Gastroesophageal sphincter (tissue), 4 donors: ENCODE measurements at regions not wholly inside any gene's neighbourhood (a gene's known extent, or its start where the extent isn't known, plus 50 kb on each side); places are given as distances from the start of the nearest gene placed in this dataset.

ENCODE experiments used
- ATAC-seq: fragments of 150-250 bp; one replicate; pipeline ENCODE4 v1.9.1; 2016; ENCODE audit warnings: mild to moderate bottlenecking, moderate library complexity
- H3K27ac ChIP-seq, 4 donors: fragments of 200-600 bp; sonication (generic) in 3 of 4; 1 replicate in 3 of 4; 2 replicates in 1 of 4; pipeline ENCODE4 v1.5.1; 2016 to 2019
- H3K27me3 ChIP-seq: fragments of 200-600 bp; sonication (generic); one replicate; pipeline ENCODE4 v1.5.1; 2019
- H3K36me3 ChIP-seq, 2 donors: fragments of 200-600 bp; sonication (generic); one replicate each; pipeline ENCODE4 v1.5.1; 2019; ENCODE audit warnings: control low read depth in 1 of 2
- H3K4me1 ChIP-seq, 3 donors: fragments of 200-600 bp; sonication (generic); 1 replicate in 2 of 3; 2 replicates in 1 of 3; pipeline ENCODE4 v1.5.1; 2016 to 2019; ENCODE audit warnings: control low read depth in 2 of 3
- H3K4me3 ChIP-seq, 2 donors: fragments of 200-600 bp; sonication (generic); one replicate each; pipeline ENCODE4 v1.5.1; 2019; ENCODE audit warnings: mild to moderate bottlenecking in 1 of 2, moderate library complexity in 1 of 2
- H3K9me3 ChIP-seq, 3 donors: fragments of 200-600 bp; sonication (generic); one replicate each; pipeline ENCODE4 v1.5.1; 2017 to 2019; ENCODE audit warnings: control low read depth in 2 of 3
- EP300 ChIP-seq: sonication (generic); formaldehyde crosslinking; IDR thresholded peaks from one replicate; pipeline ENCODE4 v1.6.1; 2017; ENCODE audit warnings: antibody characterized with exemption, mild to moderate bottlenecking
- POLR2A ChIP-seq, 2 donors: fragments of 450-650 bp; IDR thresholded peaks; one replicate each; pipeline ENCODE4 v1.6.1; 2017; ENCODE audit warnings: antibody characterized with exemption in 2 of 2, mild to moderate bottlenecking in 2 of 2, moderate library complexity in 1 of 2
- POLR2AphosphoS5 ChIP-seq: sonication (generic); formaldehyde crosslinking; IDR thresholded peaks from one replicate; pipeline ENCODE4 v1.6.1; 2017; ENCODE audit warnings: antibody characterized with exemption
- WGBS, 2 donors: methylation state at CpG; one replicate each; pipeline ENCODE4 v1.1.5; 2018; ENCODE audit warnings: low coverage in 1 of 2; 5-methylcytosine and 5-hydroxymethylcytosine counted together
- TF ChIP-seq, protein P1 (sequence below), 4 experiments: fragments of 200-600 bp in 2 of 4; fragments of 450-650 bp in 2 of 4; sonication (generic) in 1 of 4; IDR thresholded peaks; one replicate each; pipeline ENCODE4 v1.5.1; 2017 to 2019; ENCODE audit warnings: antibody characterized with exemption in 4 of 4, mild to moderate bottlenecking in 2 of 4, moderate library complexity in 2 of 4

- no peaks in the 10 kb centered on the region for H3K9me3 ChIP-seq
- peak overlapping the region in 2 of 4 donors; percentile 4 to 24 for H3K27ac ChIP-seq
- ATAC-seq, result no peak
- H3K36me3 ChIP-seq, result no peaks in the 10 kb centered on the region
- 62 to 67% methylated on average over 6 to 7 of the region's 7 CpGs for WGBS, 2 donors
- H3K4me1 ChIP-seq, result peaks cover 0 to 18% (median 0%) of the 10 kb centered on the region in 3 donors
- H3K4me3 ChIP-seq, result no peak overlapping the region
- no peak for TF ChIP-seq POLR2A (IDR thresholded peaks at IDR 0.05)
- TF ChIP-seq, protein P1, sequence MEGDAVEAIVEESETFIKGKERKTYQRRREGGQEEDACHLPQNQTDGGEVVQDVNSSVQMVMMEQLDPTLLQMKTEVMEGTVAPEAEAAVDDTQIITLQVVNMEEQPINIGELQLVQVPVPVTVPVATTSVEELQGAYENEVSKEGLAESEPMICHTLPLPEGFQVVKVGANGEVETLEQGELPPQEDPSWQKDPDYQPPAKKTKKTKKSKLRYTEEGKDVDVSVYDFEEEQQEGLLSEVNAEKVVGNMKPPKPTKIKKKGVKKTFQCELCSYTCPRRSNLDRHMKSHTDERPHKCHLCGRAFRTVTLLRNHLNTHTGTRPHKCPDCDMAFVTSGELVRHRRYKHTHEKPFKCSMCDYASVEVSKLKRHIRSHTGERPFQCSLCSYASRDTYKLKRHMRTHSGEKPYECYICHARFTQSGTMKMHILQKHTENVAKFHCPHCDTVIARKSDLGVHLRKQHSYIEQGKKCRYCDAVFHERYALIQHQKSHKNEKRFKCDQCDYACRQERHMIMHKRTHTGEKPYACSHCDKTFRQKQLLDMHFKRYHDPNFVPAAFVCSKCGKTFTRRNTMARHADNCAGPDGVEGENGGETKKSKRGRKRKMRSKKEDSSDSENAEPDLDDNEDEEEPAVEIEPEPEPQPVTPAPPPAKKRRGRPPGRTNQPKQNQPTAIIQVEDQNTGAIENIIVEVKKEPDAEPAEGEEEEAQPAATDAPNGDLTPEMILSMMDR (IDR thresholded peaks at IDR 0.05), result no peak
- no peak for TF ChIP-seq EP300
- TF ChIP-seq POLR2AphosphoS5, result no peak
- H3K27me3 ChIP-seq, result no peaks in the 10 kb centered on the region
Observed at GRCh38 chr2:216994353-216994854, 134.5 kb upstream of the TNP1 start.

DNA sequence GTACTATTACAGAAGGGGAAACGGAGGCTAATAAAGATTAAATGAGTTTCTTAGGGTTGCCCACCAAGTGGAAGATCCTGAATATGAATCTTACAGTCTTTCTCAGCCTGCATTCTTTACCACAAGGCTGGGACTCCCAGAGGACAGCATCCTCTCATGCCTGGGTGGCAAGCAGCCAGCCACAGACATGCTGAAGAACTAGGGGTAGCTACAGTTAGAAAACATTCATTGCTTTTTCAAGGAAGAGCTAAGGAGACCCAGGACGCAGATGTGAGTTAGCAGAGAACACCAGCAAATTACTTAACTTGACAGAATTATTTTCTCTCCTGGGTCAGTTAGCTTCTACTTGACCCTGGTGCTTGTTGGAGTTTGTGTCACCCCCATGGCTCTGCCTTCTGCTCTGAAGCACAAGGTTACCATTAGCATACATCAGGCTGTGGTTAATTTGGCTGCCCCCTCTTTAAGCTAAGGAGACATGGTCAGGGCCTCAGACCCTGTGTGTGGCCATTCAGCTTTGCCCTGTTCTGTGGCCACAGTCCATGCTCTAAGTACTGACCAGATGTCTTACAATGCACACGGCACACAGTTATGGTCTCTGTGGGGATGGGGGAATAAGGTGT lies 132.3 kb upstream of the TNP1 start:
- H3K4me3 ChIP-seq, result no peak overlapping the region
- H3K36me3 ChIP-seq, result no peaks in the 10 kb centered on the region
- 71 to 81% methylated on average over 2 of the region's 3 CpGs for WGBS, 2 donors
- H3K9me3 ChIP-seq, result no peaks in the 10 kb centered on the region
- no peak overlapping the region for H3K27ac ChIP-seq
- no peak for ATAC-seq
- H3K27me3 ChIP-seq, result no peaks in the 10 kb centered on the region
- no peak for TF ChIP-seq POLR2A (IDR thresholded peaks at IDR 0.05)
- no peak for TF ChIP-seq POLR2AphosphoS5
- TF ChIP-seq, protein P1 (IDR thresholded peaks at IDR 0.05), result no peak
- H3K4me1 ChIP-seq, result peaks cover 0 to 18% (median under 1%) of the 10 kb centered on the region in 3 donors

- Histone ChIP-seq H3K4me1 (peaks cover 0 to 18% (median 3%) of the 10 kb centered on the region in 3 donors), H3K4me3 (no peak overlapping the region), H3K9me3 (no peaks in the 10 kb centered on the region), H3K36me3 (no peaks in the 10 kb centered on the region), H3K27ac (no peak overlapping the region), H3K27me3 (no peaks in the 10 kb centered on the region)
- WGBS, 2 donors, result 0 to 23% methylated on average over 1 of the region's 1 CpG
- TF ChIP-seq, protein P1 (IDR thresholded peaks at IDR 0.05), result no peak
- TF ChIP-seq POLR2A (IDR thresholded peaks at IDR 0.05) (no peak), POLR2AphosphoS5 (no peak), EP300 (no peak)
- no peak for ATAC-seq
Observed at GRCh38 chr2:216991563-216991962, 131.7 kb upstream of the TNP1 start.

DNA sequence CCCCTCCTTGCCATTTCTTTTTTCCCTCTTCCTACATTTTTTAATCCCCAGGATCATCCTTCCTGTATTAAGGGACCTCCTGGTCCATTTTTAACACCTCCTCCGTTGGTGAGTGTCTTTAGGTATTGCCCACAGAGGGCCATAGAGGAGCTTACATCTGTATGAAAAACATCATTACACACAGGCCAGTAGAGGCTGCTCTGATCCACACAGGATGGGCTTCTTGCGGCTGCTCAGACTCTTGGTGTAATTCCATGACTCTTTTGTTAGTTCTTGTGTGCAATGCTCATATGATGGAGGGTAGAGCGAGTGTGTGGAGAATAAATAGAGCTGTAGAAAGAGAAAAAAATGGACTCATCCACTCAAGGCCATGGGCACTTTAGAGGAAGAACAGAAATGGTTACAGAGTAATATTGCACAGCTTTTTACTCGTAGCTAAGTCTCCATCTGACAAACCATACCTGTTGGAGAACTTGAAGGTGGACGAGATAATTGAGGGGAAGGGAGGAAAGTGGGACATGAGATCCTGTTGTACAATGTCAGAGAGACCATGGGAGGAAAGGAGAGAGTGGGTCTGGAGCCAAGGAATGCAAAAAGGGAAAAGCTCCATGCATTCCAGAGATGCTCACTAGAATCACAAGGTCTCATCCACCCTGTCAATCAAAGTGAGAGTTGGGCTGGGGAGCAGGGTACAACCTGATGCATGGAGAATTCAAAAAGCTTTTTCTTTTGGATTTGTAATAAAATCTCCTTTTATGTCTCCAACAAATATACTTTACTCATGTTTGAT lies 129.7 kb upstream of the TNP1 start:
- whole genome bisulfite sequencing, 2 donors, result 67 to 75% methylated on average over 1 to 5 of the region's 5 CpGs
- ATAC-seq, result no peak
- Histone ChIP-seq H3K4me3 (no peak overlapping the region), H3K27me3 (no peaks in the 10 kb centered on the region), H3K4me1 (peaks cover 0 to 18% (median 3%) of the 10 kb centered on the region in 3 donors), H3K9me3 (no peaks in the 10 kb centered on the region), H3K36me3 (no peaks in the 10 kb centered on the region), H3K27ac (no peak overlapping the region)
- TF ChIP-seq, protein P1 (IDR thresholded peaks at IDR 0.05), result peak in 1 of 4 experiments; percentile 13
- no peak for TF ChIP-seq POLR2A (IDR thresholded peaks at IDR 0.05)
